HEK293 (cell line): ENCODE measurements at regions not wholly inside any gene's neighbourhood (a gene's known extent, or its start where the extent isn't known, plus 50 kb on each side); places are given as distances from the start of the nearest gene placed in this dataset.

Source experiments
- CTCF ChIA-PET: fragments of 350-600 bp; formaldehyde crosslinking; extraction: SDS; loops from one replicate; lab custom pipeline; 2021; ENCODE audit warnings: antibody characterized with exemption; lab: Yijun Ruan, JAX
- POLR2A ChIA-PET: fragments of 300-600 bp; formaldehyde crosslinking; extraction: SDS; loops from one replicate; lab custom pipeline; 2020; ENCODE audit warnings: antibody characterized with exemption, inconsistent platforms; lab: Yijun Ruan, JAX
- H3K27ac ChIP-seq: fragments of 200-500 bp; sonication (Bioruptor generic); 2 replicates; pipeline ENCODE4 v1.5.1; 2014; ENCODE audit warnings: low read depth, low read length, control low read depth, inconsistent platforms; ENCODE audit errors: extremely low read depth
- H3K36me3 ChIP-seq, 2 experiments: fragments of 200-500 bp in 1 of 2; sonication (Bioruptor generic) in 1 of 2; 1 replicate in 1 of 2; 2 replicates in 1 of 2; pipeline ENCODE4 v1.5.1; 2014 to 2017; ENCODE audit warnings: inconsistent platforms in 2 of 2, low read length in 2 of 2; ENCODE audit not compliant: control insufficient read depth in 2 of 2, insufficient read depth in 1 of 2
- H3K4me1 ChIP-seq: fragments of 200-500 bp; sonication (Bioruptor generic); 2 replicates; pipeline ENCODE4 v1.5.1; 2014; ENCODE audit warnings: mild to moderate bottlenecking, low read length, inconsistent platforms; ENCODE audit not compliant: control insufficient read depth, insufficient read depth
- H3K4me3 ChIP-seq: 2 replicates; pipeline ENCODE4 v1.5.1; 2011; ENCODE audit warnings: low read depth, mild to moderate bottlenecking, control low read depth, low read length, moderate library complexity
- H3K9me3 ChIP-seq: fragments of 200-500 bp; sonication (Bioruptor generic); 2 replicates; pipeline ENCODE4 v1.5.1; 2014; ENCODE audit warnings: low read depth, low read length, inconsistent platforms; ENCODE audit not compliant: control insufficient read depth, insufficient read depth
- MZF1 ChIP-seq: fragments of 450-650 bp; formaldehyde crosslinking; IDR thresholded peaks from 2 replicates; pipeline ENCODE4 v1.5.1; 2017; ENCODE audit warnings: missing biosample characterization, missing genetic modification characterization, borderline replicate concordance
- RBAK ChIP-seq: fragments of 450-650 bp; formaldehyde crosslinking; IDR thresholded peaks from 2 replicates; pipeline ENCODE4 v1.5.1; 2016; ENCODE audit warnings: missing biosample characterization, missing genetic modification characterization
- TSHZ1 ChIP-seq: fragments of 450-650 bp; formaldehyde crosslinking; IDR thresholded peaks from 2 replicates; pipeline ENCODE4 v1.5.1; 2016; ENCODE audit warnings: missing biosample characterization, missing genetic modification characterization, borderline replicate concordance
- YY2 ChIP-seq: fragments of 450-650 bp; formaldehyde crosslinking; IDR thresholded peaks from 2 replicates; pipeline ENCODE4 v1.5.1; 2016; ENCODE audit warnings: missing biosample characterization, missing genetic modification characterization
- ZBTB21 ChIP-seq: fragments of 450-650 bp; formaldehyde crosslinking; IDR thresholded peaks from 2 replicates; pipeline ENCODE4 v1.5.1; 2017; ENCODE audit warnings: missing biosample characterization, missing genetic modification characterization
- ZBTB44 ChIP-seq: fragments of 450-650 bp; IDR thresholded peaks from 2 replicates; pipeline ENCODE4 v1.5.1; 2018; ENCODE audit warnings: missing biosample characterization, mild to moderate bottlenecking, missing genetic modification characterization
- ZNF132 ChIP-seq: fragments of 450-650 bp; formaldehyde crosslinking; IDR thresholded peaks from 2 replicates; pipeline ENCODE4 v1.5.1; 2017; ENCODE audit warnings: missing biosample characterization, missing genetic modification characterization, borderline replicate concordance
- ZNF140 ChIP-seq: fragments of 450-650 bp; formaldehyde crosslinking; IDR thresholded peaks from 2 replicates; pipeline ENCODE4 v1.5.1; 2016; ENCODE audit warnings: missing biosample characterization, missing genetic modification characterization
- ZNF146 ChIP-seq: fragments of 450-650 bp; formaldehyde crosslinking; IDR thresholded peaks from 2 replicates; pipeline ENCODE4 v1.5.1; 2016; ENCODE audit warnings: missing biosample characterization, missing genetic modification characterization
- ZNF16 ChIP-seq: fragments of 450-650 bp; formaldehyde crosslinking; IDR thresholded peaks from 2 replicates; pipeline ENCODE4 v1.5.1; 2016; ENCODE audit warnings: low read depth, missing biosample characterization, missing genetic modification characterization
- ZNF202 ChIP-seq: fragments of 450-650 bp; formaldehyde crosslinking; IDR thresholded peaks from 2 replicates; pipeline ENCODE4 v1.5.1; 2016; ENCODE audit warnings: missing biosample characterization, missing genetic modification characterization, borderline replicate concordance
- ZNF239 ChIP-seq: fragments of 450-650 bp; formaldehyde crosslinking; IDR thresholded peaks from 2 replicates; pipeline ENCODE4 v1.5.1; 2016; ENCODE audit warnings: missing biosample characterization, missing genetic modification characterization
- ZNF433 ChIP-seq: fragments of 450-650 bp; formaldehyde crosslinking; IDR thresholded peaks from 2 replicates; pipeline ENCODE4 v1.5.1; 2016; ENCODE audit warnings: missing biosample characterization, missing genetic modification characterization, low read depth
- ZNF473 ChIP-seq: fragments of 450-650 bp; formaldehyde crosslinking; IDR thresholded peaks from 2 replicates; pipeline ENCODE4 v1.5.1; 2017; ENCODE audit warnings: missing biosample characterization, missing genetic modification characterization
- ZNF510 ChIP-seq: fragments of 450-650 bp; formaldehyde crosslinking; IDR thresholded peaks from 2 replicates; pipeline ENCODE4 v1.5.1; 2018; ENCODE audit warnings: mild to moderate bottlenecking, missing genetic modification characterization, missing biosample characterization; ENCODE audit not compliant: insufficient replicate concordance
- ZNF514 ChIP-seq: fragments of 450-650 bp; formaldehyde crosslinking; IDR thresholded peaks from 2 replicates; pipeline ENCODE4 v1.5.1; 2016; ENCODE audit warnings: missing biosample characterization, missing genetic modification characterization
- ZNF530 ChIP-seq: fragments of 450-650 bp; formaldehyde crosslinking; IDR thresholded peaks from 2 replicates; pipeline ENCODE4 v1.5.1; 2016; ENCODE audit warnings: low read depth, missing biosample characterization, missing genetic modification characterization
- ZNF600 ChIP-seq: fragments of 450-650 bp; formaldehyde crosslinking; IDR thresholded peaks from 2 replicates; pipeline ENCODE4 v1.5.1; 2016; ENCODE audit warnings: missing biosample characterization, missing genetic modification characterization
- ZNF692 ChIP-seq: fragments of 450-650 bp; formaldehyde crosslinking; IDR thresholded peaks from 2 replicates; pipeline ENCODE4 v1.5.1; 2016; ENCODE audit warnings: missing biosample characterization, missing genetic modification characterization
- ZNF747 ChIP-seq: fragments of 450-650 bp; formaldehyde crosslinking; IDR thresholded peaks from 2 replicates; pipeline ENCODE4 v1.5.1; 2016; ENCODE audit warnings: missing biosample characterization, missing genetic modification characterization
- ZNF776 ChIP-seq: fragments of 450-650 bp; formaldehyde crosslinking; IDR thresholded peaks from 2 replicates; pipeline ENCODE4 v1.5.0; 2017; ENCODE audit warnings: missing biosample characterization, missing genetic modification characterization, borderline replicate concordance
- ZNF792 ChIP-seq: fragments of 450-650 bp; formaldehyde crosslinking; IDR thresholded peaks from 2 replicates; pipeline ENCODE4 v1.5.1; 2016; ENCODE audit warnings: missing biosample characterization, missing genetic modification characterization
- ZNF843 ChIP-seq: fragments of 450-650 bp; formaldehyde crosslinking; IDR thresholded peaks from 2 replicates; pipeline ENCODE4 v1.5.1; 2016; ENCODE audit warnings: missing biosample characterization, missing genetic modification characterization
- ZSCAN5A ChIP-seq: fragments of 450-650 bp; formaldehyde crosslinking; IDR thresholded peaks from 2 replicates; pipeline ENCODE4 v1.5.1; 2016; ENCODE audit warnings: missing biosample characterization, missing genetic modification characterization
- TF ChIP-seq, protein P1 (sequence below): fragments of 450-650 bp; formaldehyde crosslinking; IDR thresholded peaks from 2 replicates; pipeline ENCODE4; 2016; ENCODE audit warnings: missing biosample characterization, missing genetic modification characterization
- TF ChIP-seq, protein P2 (sequence below): fragments of 450-650 bp; formaldehyde crosslinking; IDR thresholded peaks from 2 replicates; pipeline ENCODE4 v1.5.1; 2016; ENCODE audit warnings: missing biosample characterization, missing genetic modification characterization, low read depth

GRCh38 chr5:133888625-133888991, 79.8 kb downstream of the C5orf15 start:
- Histone ChIP-seq H3K9me3 (no peaks in the 10 kb centered on the region), H3K27ac (no peak overlapping the region), H3K4me3 (no peak overlapping the region), H3K4me1 (no peaks in the 10 kb centered on the region; the same call in 1 of the 2 replicates), H3K36me3 (no peaks in the 10 kb centered on the region)
- TF ChIP-seq ZNF843 (tag by site-specific recombination): no peak
- no peak for TF ChIP-seq ZNF140 (tag by site-specific recombination)
- no peak for TF ChIP-seq ZNF514
- TF ChIP-seq ZNF433 (tag by site-specific recombination): no peak
- TF ChIP-seq ZNF146: no peak
- no peak for TF ChIP-seq YY2 (tag by site-specific recombination)
- no peak for TF ChIP-seq ZNF530 (tag by site-specific recombination)
- TF ChIP-seq ZNF16: no peak
- TF ChIP-seq ZNF600 (tag by site-specific recombination): no peak
- TF ChIP-seq ZNF132 (tag by site-specific recombination): no peak
- TF ChIP-seq ZBTB21 (tag by site-specific recombination): no peak
- TF ChIP-seq ZNF510 (tag by site-specific recombination): no peak
- TF ChIP-seq, protein P1, sequence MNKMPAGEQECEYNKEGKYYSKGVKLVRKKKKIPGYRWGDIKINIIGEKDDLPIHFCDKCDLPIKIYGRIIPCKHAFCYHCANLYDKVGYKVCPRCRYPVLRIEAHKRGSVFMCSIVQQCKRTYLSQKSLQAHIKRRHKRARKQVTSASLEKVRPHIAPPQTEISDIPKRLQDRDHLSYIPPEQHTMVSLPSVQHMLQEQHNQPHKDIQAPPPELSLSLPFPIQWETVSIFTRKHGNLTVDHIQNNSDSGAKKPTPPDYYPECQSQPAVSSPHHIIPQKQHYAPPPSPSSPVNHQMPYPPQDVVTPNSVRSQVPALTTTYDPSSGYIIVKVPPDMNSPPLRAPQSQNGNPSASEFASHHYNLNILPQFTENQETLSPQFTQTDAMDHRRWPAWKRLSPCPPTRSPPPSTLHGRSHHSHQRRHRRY (tag by site-specific recombination): no peak
- TF ChIP-seq ZNF747 (tag by site-specific recombination): no peak
- no peak for TF ChIP-seq MZF1 (tag by site-specific recombination)
- TF ChIP-seq ZNF473 (tag by site-specific recombination): no peak
- no peak for TF ChIP-seq ZNF239 (tag by site-specific recombination)
- CTCF ChIA-PET: no interaction called here
- POLR2A ChIA-PET: no interaction called here

DNA sequence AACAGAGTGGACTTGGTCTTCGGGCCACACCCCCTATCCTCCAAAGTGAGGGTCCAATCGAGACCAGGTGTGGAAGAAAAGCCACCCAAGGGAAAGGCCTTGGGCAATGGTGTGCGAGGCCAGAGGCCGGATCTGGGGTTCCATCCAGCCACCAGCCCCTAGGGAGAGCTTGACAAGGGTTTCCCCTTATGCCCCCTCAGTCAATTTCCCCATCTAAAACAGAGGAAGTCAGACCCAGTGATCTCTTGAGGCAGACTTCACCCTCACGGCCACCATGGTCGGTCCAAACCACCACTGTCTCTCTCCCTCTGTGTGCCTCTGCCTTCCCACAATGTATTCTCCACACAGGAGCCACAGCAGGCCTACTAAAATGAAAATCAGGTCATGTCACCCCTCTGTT, 82.9 kb downstream of the C5orf15 start:
- peaks cover 5% of the 10 kb centered on the region for H3K4me1 ChIP-seq
- TF ChIP-seq ZBTB44 (tag by site-specific recombination) (no peak), ZNF692 (tag by site-specific recombination) (no peak), ZNF792 (tag by site-specific recombination) (no peak), ZNF202 (tag by site-specific recombination) (no peak), RBAK (tag by site-specific recombination) (no peak), ZSCAN5A (tag by site-specific recombination) (no peak), ZNF776 (no peak), TSHZ1 (tag by site-specific recombination) (no peak)
- TF ChIP-seq, protein P2, sequence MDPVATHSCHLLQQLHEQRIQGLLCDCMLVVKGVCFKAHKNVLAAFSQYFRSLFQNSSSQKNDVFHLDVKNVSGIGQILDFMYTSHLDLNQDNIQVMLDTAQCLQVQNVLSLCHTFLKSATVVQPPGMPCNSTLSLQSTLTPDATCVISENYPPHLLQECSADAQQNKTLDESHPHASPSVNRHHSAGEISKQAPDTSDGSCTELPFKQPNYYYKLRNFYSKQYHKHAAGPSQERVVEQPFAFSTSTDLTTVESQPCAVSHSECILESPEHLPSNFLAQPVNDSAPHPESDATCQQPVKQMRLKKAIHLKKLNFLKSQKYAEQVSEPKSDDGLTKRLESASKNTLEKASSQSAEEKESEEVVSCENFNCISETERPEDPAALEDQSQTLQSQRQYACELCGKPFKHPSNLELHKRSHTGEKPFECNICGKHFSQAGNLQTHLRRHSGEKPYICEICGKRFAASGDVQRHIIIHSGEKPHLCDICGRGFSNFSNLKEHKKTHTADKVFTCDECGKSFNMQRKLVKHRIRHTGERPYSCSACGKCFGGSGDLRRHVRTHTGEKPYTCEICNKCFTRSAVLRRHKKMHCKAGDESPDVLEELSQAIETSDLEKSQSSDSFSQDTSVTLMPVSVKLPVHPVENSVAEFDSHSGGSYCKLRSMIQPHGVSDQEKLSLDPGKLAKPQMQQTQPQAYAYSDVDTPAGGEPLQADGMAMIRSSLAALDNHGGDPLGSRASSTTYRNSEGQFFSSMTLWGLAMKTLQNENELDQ (tag by site-specific recombination): no peak

More for the DNA sequence above, 82.9 kb downstream of the C5orf15 start:
- Histone ChIP-seq H3K4me3 (no peak overlapping the region), H3K36me3 (no peaks in the 10 kb centered on the region), H3K9me3 (no peaks in the 10 kb centered on the region), H3K27ac (no peak overlapping the region)
- CTCF ChIA-PET: interaction anchor here (0.6 kb wide), 1 partner anchor 425 kb away, joined by 3 read pairs; no protein-coding TSS in a partner anchor
- POLR2A ChIA-PET: no interaction called here
